ENCODE measurements at regions not wholly inside any gene's neighbourhood (a gene's known extent, or its start where the extent isn't known, plus 50 kb on each side); places are given as distances from the start of the nearest gene placed in this dataset.

- DNase-seq (ENCODE audit: low read depth), result no peak
- no peak for TF ChIP-seq CTCF (IDR thresholded peaks at IDR 0.05; ENCODE audit: low read depth, low read length, missing control alignments)
- in situ Hi-C loops (cut with HindIII; ENCODE audit: low sequenced_read_pairs), result no loop called here
- no peak overlapping the region for H3K4me3 ChIP-seq (ENCODE audit: low read depth, low read length)
Measured at GRCh38 chr2:18083806-18084205, 205.3 kb downstream of the KCNS3 start.

- no peak overlapping the region for H3K4me3 ChIP-seq (ENCODE audit: low read depth, low read length)
- DNase-seq (ENCODE audit: low read depth), result no peak
- in situ Hi-C loops (cut with HindIII; ENCODE audit: low sequenced_read_pairs), result no loop called here
- no peak for TF ChIP-seq CTCF (IDR thresholded peaks at IDR 0.05; ENCODE audit: low read depth, low read length, missing control alignments)
Measured at GRCh38 chr2:18078216-18078615, 199.7 kb downstream of the KCNS3 start.

- peak; percentile 53 for DNase-seq (ENCODE audit: low read depth)
- in situ Hi-C loops (cut with HindIII; ENCODE audit: low sequenced_read_pairs), result no loop called here
- no peak for TF ChIP-seq CTCF (IDR thresholded peaks at IDR 0.05; ENCODE audit: low read depth, low read length, missing control alignments)
- H3K4me3 ChIP-seq (ENCODE audit: low read depth, low read length), result no peak overlapping the region
Measured at GRCh38 chr2:18077704-18078103, 199.2 kb downstream of the KCNS3 start.

- no peak for DNase-seq (ENCODE audit: low read depth)
- H3K4me3 ChIP-seq (ENCODE audit: low read depth, low read length), result no peak overlapping the region
- in situ Hi-C loops (cut with HindIII; ENCODE audit: low sequenced_read_pairs), result no loop called here
- no peak for TF ChIP-seq CTCF (IDR thresholded peaks at IDR 0.05; ENCODE audit: low read depth, low read length, missing control alignments)
Measured at GRCh38 chr2:18077231-18077630, 198.8 kb downstream of the KCNS3 start.

- in situ Hi-C loops (cut with HindIII; ENCODE audit: low sequenced_read_pairs), result no loop called here
- TF ChIP-seq CTCF (IDR thresholded peaks at IDR 0.05; ENCODE audit: low read depth, low read length, missing control alignments), result no peak
- no peak overlapping the region for H3K4me3 ChIP-seq (ENCODE audit: low read depth, low read length)
- no peak for DNase-seq (ENCODE audit: low read depth)
Measured at GRCh38 chr2:18074476-18074875, 196.0 kb downstream of the KCNS3 start.

- H3K4me3 ChIP-seq (ENCODE audit: low read depth, low read length), result no peak overlapping the region
- in situ Hi-C loops (cut with HindIII; ENCODE audit: low sequenced_read_pairs), result no loop called here
- no peak for TF ChIP-seq CTCF (IDR thresholded peaks at IDR 0.05; ENCODE audit: low read depth, low read length, missing control alignments)
- no peak for DNase-seq (ENCODE audit: low read depth)
Measured at GRCh38 chr2:18073601-18074000, 195.1 kb downstream of the KCNS3 start.
